HEK293 (cell line): ENCODE measurements at regions not wholly inside any gene's neighbourhood (a gene's known extent, or its start where the extent isn't known, plus 50 kb on each side); places are given as distances from the start of the nearest gene placed in this dataset.

ENCODE experiments used
- CTCF ChIA-PET: fragments of 350-600 bp; formaldehyde crosslinking; extraction: SDS; loops from one replicate; lab custom pipeline; 2021; ENCODE audit warnings: antibody characterized with exemption; lab: Yijun Ruan, JAX
- POLR2A ChIA-PET: fragments of 300-600 bp; formaldehyde crosslinking; extraction: SDS; loops from one replicate; lab custom pipeline; 2020; ENCODE audit warnings: antibody characterized with exemption, inconsistent platforms; lab: Yijun Ruan, JAX
- H3K27ac ChIP-seq: fragments of 200-500 bp; sonication (Bioruptor generic); 2 replicates; pipeline ENCODE4 v1.5.1; 2014; ENCODE audit warnings: low read depth, low read length, control low read depth, inconsistent platforms; ENCODE audit errors: extremely low read depth
- H3K36me3 ChIP-seq, 2 experiments: fragments of 200-500 bp in 1 of 2; sonication (Bioruptor generic) in 1 of 2; 1 replicate in 1 of 2; 2 replicates in 1 of 2; pipeline ENCODE4 v1.5.1; 2014 to 2017; ENCODE audit warnings: inconsistent platforms in 2 of 2, low read length in 2 of 2; ENCODE audit not compliant: control insufficient read depth in 2 of 2, insufficient read depth in 1 of 2
- H3K4me1 ChIP-seq: fragments of 200-500 bp; sonication (Bioruptor generic); 2 replicates; pipeline ENCODE4 v1.5.1; 2014; ENCODE audit warnings: mild to moderate bottlenecking, low read length, inconsistent platforms; ENCODE audit not compliant: control insufficient read depth, insufficient read depth
- H3K4me3 ChIP-seq: 2 replicates; pipeline ENCODE4 v1.5.1; 2011; ENCODE audit warnings: low read depth, mild to moderate bottlenecking, control low read depth, low read length, moderate library complexity
- H3K9me3 ChIP-seq: fragments of 200-500 bp; sonication (Bioruptor generic); 2 replicates; pipeline ENCODE4 v1.5.1; 2014; ENCODE audit warnings: low read depth, low read length, inconsistent platforms; ENCODE audit not compliant: control insufficient read depth, insufficient read depth
- MZF1 ChIP-seq: fragments of 450-650 bp; formaldehyde crosslinking; IDR thresholded peaks from 2 replicates; pipeline ENCODE4 v1.5.1; 2017; ENCODE audit warnings: missing biosample characterization, missing genetic modification characterization, borderline replicate concordance
- PBX3 ChIP-seq: sonication (generic); formaldehyde crosslinking; IDR thresholded peaks from 2 replicates; pipeline ENCODE4 v1.8.1; 2022; ENCODE audit warnings: mild to moderate bottlenecking, moderate library complexity, missing genetic modification reagents
- PRDM10 ChIP-seq: fragments of 450-650 bp; formaldehyde crosslinking; IDR thresholded peaks from 2 replicates; pipeline ENCODE4 v1.5.1; 2016; ENCODE audit warnings: missing biosample characterization, missing genetic modification characterization
- ZBTB17 ChIP-seq: fragments of 450-650 bp; formaldehyde crosslinking; IDR thresholded peaks from 2 replicates; pipeline ENCODE4 v1.5.1; 2016; ENCODE audit warnings: missing biosample characterization, missing genetic modification characterization
- ZBTB20 ChIP-seq: fragments of 450-650 bp; formaldehyde crosslinking; IDR thresholded peaks from 2 replicates; pipeline ENCODE4 v1.5.1; 2016; ENCODE audit warnings: missing biosample characterization, missing genetic modification characterization
- ZBTB48 ChIP-seq: fragments of 450-650 bp; formaldehyde crosslinking; IDR thresholded peaks from 2 replicates; pipeline ENCODE4 v1.5.1; 2016; ENCODE audit warnings: missing biosample characterization, missing genetic modification characterization
- ZFP37 ChIP-seq: fragments of 450-650 bp; formaldehyde crosslinking; IDR thresholded peaks from 2 replicates; pipeline ENCODE4 v1.5.1; 2016; ENCODE audit warnings: missing biosample characterization, missing genetic modification characterization
- ZFP69B ChIP-seq: fragments of 450-650 bp; formaldehyde crosslinking; IDR thresholded peaks from 2 replicates; pipeline ENCODE4 v1.5.1; 2016; ENCODE audit warnings: missing biosample characterization, missing genetic modification characterization
- ZNF140 ChIP-seq: fragments of 450-650 bp; formaldehyde crosslinking; IDR thresholded peaks from 2 replicates; pipeline ENCODE4 v1.5.1; 2016; ENCODE audit warnings: missing biosample characterization, missing genetic modification characterization
- ZNF175 ChIP-seq: fragments of 450-650 bp; formaldehyde crosslinking; IDR thresholded peaks from 2 replicates; pipeline ENCODE4 v1.5.1; 2016; ENCODE audit warnings: missing biosample characterization, missing genetic modification characterization
- ZNF202 ChIP-seq: fragments of 450-650 bp; formaldehyde crosslinking; IDR thresholded peaks from 2 replicates; pipeline ENCODE4 v1.5.1; 2016; ENCODE audit warnings: missing biosample characterization, missing genetic modification characterization, borderline replicate concordance
- ZNF23 ChIP-seq: fragments of 450-650 bp; formaldehyde crosslinking; IDR thresholded peaks from 2 replicates; pipeline ENCODE4 v1.5.1; 2016; ENCODE audit warnings: missing biosample characterization, missing genetic modification characterization, borderline replicate concordance
- ZNF274 ChIP-seq, 2 experiments: fragments of 200-500 bp in 1 of 2; fragments of 450-650 bp in 1 of 2; sonication (Bioruptor generic) in 1 of 2; formaldehyde crosslinking in 1 of 2; IDR thresholded peaks; 2 replicates each; pipeline versions ENCODE4 v1.5.1 to v1.6.1; 2014 to 2016; ENCODE audit warnings: borderline replicate concordance in 1 of 2, inconsistent platforms in 1 of 2, low read length in 1 of 2, missing biosample characterization in 1 of 2, missing genetic modification characterization in 1 of 2
- ZNF394 ChIP-seq: fragments of 450-650 bp; formaldehyde crosslinking; IDR thresholded peaks from 2 replicates; pipeline ENCODE4 v1.5.1; 2016; ENCODE audit warnings: missing biosample characterization, missing genetic modification characterization, mild to moderate bottlenecking, moderate library complexity, borderline replicate concordance
- ZNF48 ChIP-seq: fragments of 450-650 bp; formaldehyde crosslinking; IDR thresholded peaks from 2 replicates; pipeline ENCODE4 v1.5.1; 2016; ENCODE audit warnings: missing biosample characterization, missing genetic modification characterization
- ZNF501 ChIP-seq: fragments of 450-650 bp; formaldehyde crosslinking; IDR thresholded peaks from 2 replicates; pipeline ENCODE4 v1.5.1; 2016; ENCODE audit warnings: missing biosample characterization, missing genetic modification characterization
- ZNF510 ChIP-seq: fragments of 450-650 bp; formaldehyde crosslinking; IDR thresholded peaks from 2 replicates; pipeline ENCODE4 v1.5.1; 2018; ENCODE audit warnings: mild to moderate bottlenecking, missing genetic modification characterization, missing biosample characterization; ENCODE audit not compliant: insufficient replicate concordance
- ZNF521 ChIP-seq: fragments of 450-650 bp; formaldehyde crosslinking; IDR thresholded peaks from 2 replicates; pipeline ENCODE4 v1.5.1; 2017; ENCODE audit warnings: missing biosample characterization, mild to moderate bottlenecking, missing genetic modification characterization
- ZNF558 ChIP-seq: fragments of 450-650 bp; formaldehyde crosslinking; IDR thresholded peaks from 2 replicates; pipeline ENCODE4 v1.5.1; 2016; ENCODE audit warnings: missing biosample characterization, missing genetic modification characterization
- ZNF610 ChIP-seq: fragments of 450-650 bp; formaldehyde crosslinking; IDR thresholded peaks from 2 replicates; pipeline ENCODE4 v1.5.1; 2016; ENCODE audit warnings: missing biosample characterization, missing genetic modification characterization, borderline replicate concordance
- ZNF701 ChIP-seq: fragments of 450-650 bp; formaldehyde crosslinking; IDR thresholded peaks from 2 replicates; pipeline ENCODE4 v1.5.1; 2016; ENCODE audit warnings: missing biosample characterization, missing genetic modification characterization
- ZNF76 ChIP-seq: fragments of 450-650 bp; formaldehyde crosslinking; IDR thresholded peaks from 2 replicates; pipeline ENCODE4; 2016; ENCODE audit warnings: low read depth, missing biosample characterization, missing genetic modification characterization, borderline replicate concordance
- ZNF777 ChIP-seq: fragments of 450-650 bp; formaldehyde crosslinking; IDR thresholded peaks from 2 replicates; pipeline ENCODE4 v1.5.1; 2017; ENCODE audit warnings: missing biosample characterization, missing genetic modification characterization, borderline replicate concordance
- ZNF830 ChIP-seq: fragments of 450-650 bp; IDR thresholded peaks from 2 replicates; pipeline ENCODE4 v1.5.0; 2018; ENCODE audit warnings: missing biosample characterization, missing genetic modification characterization, low read depth, mild to moderate bottlenecking, moderate library complexity
- ZNF837 ChIP-seq: fragments of 450-650 bp; formaldehyde crosslinking; IDR thresholded peaks from 2 replicates; pipeline ENCODE4 v1.5.1; 2016; ENCODE audit warnings: missing biosample characterization, missing genetic modification characterization
- TF ChIP-seq, protein P1 (sequence below): fragments of 450-650 bp; formaldehyde crosslinking; IDR thresholded peaks from 2 replicates; pipeline ENCODE4 v1.5.1; 2016; ENCODE audit warnings: missing biosample characterization, missing genetic modification characterization, low read depth
- TF ChIP-seq, protein P2 (sequence below): fragments of 450-650 bp; formaldehyde crosslinking; IDR thresholded peaks from 2 replicates; pipeline ENCODE4 v1.5.1; 2016; ENCODE audit warnings: missing biosample characterization, missing genetic modification characterization

GRCh38 chr7:35893649-35894048 lies 92.8 kb downstream of the SEPTIN7 start (continued):
- no peak for TF ChIP-seq PBX3 (CRISPR knock-in tag)
- TF ChIP-seq ZNF175 (tag by site-specific recombination): no peak
- TF ChIP-seq ZNF274 (IDR thresholded peaks at IDR 0.05; ENCODE audit: low read length): no peak
- TF ChIP-seq ZNF274 (tag by site-specific recombination; IDR thresholded peaks at IDR 0.05; ENCODE audit: borderline replicate concordance): no peak
- no peak for TF ChIP-seq PRDM10
- no peak for TF ChIP-seq ZFP37 (tag by site-specific recombination)
- TF ChIP-seq ZNF202 (tag by site-specific recombination): no peak
- no peak for TF ChIP-seq MZF1 (tag by site-specific recombination)
- no peak for TF ChIP-seq ZNF23 (tag by site-specific recombination)

- H3K27ac ChIP-seq: no peak overlapping the region
- TF ChIP-seq ZBTB48 (tag by site-specific recombination): no peak
- TF ChIP-seq, protein P1, sequence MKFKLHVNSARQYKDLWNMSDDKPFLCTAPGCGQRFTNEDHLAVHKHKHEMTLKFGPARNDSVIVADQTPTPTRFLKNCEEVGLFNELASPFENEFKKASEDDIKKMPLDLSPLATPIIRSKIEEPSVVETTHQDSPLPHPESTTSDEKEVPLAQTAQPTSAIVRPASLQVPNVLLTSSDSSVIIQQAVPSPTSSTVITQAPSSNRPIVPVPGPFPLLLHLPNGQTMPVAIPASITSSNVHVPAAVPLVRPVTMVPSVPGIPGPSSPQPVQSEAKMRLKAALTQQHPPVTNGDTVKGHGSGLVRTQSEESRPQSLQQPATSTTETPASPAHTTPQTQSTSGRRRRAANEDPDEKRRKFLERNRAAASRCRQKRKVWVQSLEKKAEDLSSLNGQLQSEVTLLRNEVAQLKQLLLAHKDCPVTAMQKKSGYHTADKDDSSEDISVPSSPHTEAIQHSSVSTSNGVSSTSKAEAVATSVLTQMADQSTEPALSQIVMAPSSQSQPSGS: no peak
- TF ChIP-seq ZNF48 (tag by site-specific recombination): no peak
- no peaks in the 10 kb centered on the region for H3K4me1 ChIP-seq
- H3K9me3 ChIP-seq: no peaks in the 10 kb centered on the region
- peaks cover 10 to 12% of the 10 kb centered on the region in 2 experiments for H3K36me3 ChIP-seq
- ChIA-PET POLR2A (no interaction called here), CTCF (no interaction called here)
- no peak overlapping the region for H3K4me3 ChIP-seq
Measured at GRCh38 chr7:35894721-35895120, 93.9 kb downstream of the SEPTIN7 start.

DNA sequence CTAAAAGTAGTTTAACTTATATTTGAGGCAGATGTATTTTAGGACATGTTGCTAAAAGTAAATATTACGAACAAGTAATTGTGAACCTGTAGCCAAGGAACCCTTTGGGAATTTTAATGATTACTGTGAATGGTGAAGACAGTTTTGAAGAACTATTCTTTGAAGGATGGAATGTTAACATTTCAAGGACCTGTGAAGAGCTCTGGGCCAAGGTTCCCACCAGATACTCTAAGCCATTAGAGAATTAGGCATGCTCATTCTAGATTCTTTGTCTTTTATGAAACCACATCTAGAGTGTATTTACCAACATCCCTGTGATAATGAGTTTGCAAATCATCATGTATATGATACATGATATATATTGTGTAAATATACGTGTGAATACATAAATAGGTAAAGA lies 99.8 kb downstream of the SEPTIN7 start:
- ChIA-PET POLR2A (no interaction called here), CTCF (interaction anchor here (0.7 kb wide), 1 partner anchor 644 kb away, joined by 3 read pairs; no protein-coding TSS in a partner anchor)
- Histone ChIP-seq H3K4me1 (no peaks in the 10 kb centered on the region), H3K36me3 (peaks cover 20 to 35% of the 10 kb centered on the region in 2 experiments), H3K4me3 (no peak overlapping the region), H3K9me3 (no peaks in the 10 kb centered on the region), H3K27ac (no peak overlapping the region)
- TF ChIP-seq ZNF140 (tag by site-specific recombination): no peak
- TF ChIP-seq ZNF558 (tag by site-specific recombination): no peak
- TF ChIP-seq ZNF701 (tag by site-specific recombination): no peak
- TF ChIP-seq ZFP69B: no peak
- TF ChIP-seq ZNF76: no peak
- TF ChIP-seq, protein P2, sequence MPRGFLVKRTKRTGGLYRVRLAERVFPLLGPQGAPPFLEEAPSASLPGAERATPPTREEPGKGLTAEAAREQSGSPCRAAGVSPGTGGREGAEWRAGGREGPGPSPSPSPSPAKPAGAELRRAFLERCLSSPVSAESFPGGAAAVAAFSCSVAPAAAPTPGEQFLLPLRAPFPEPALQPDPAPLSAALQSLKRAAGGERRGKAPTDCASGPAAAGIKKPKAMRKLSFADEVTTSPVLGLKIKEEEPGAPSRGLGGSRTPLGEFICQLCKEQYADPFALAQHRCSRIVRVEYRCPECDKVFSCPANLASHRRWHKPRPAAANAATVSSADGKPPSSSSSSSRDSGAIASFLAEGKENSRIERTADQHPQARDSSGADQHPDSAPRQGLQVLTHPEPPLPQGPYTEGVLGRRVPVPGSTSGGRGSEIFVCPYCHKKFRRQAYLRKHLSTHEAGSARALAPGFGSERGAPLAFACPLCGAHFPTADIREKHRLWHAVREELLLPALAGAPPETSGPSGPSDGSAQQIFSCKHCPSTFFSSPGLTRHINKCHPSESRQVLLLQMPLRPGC (tag by site-specific recombination): no peak
- TF ChIP-seq ZNF501 (tag by site-specific recombination): no peak
- no peak for TF ChIP-seq ZNF830 (tag by site-specific recombination)
- no peak for TF ChIP-seq ZBTB20
- no peak for TF ChIP-seq ZNF521 (tag by site-specific recombination)
- TF ChIP-seq ZBTB17 (tag by site-specific recombination): no peak
- no peak for TF ChIP-seq ZBTB48 (tag by site-specific recombination)
- no peak for TF ChIP-seq ZNF777 (tag by site-specific recombination)
- TF ChIP-seq ZNF610 (tag by site-specific recombination): no peak
- TF ChIP-seq ZNF394 (tag by site-specific recombination): no peak
- no peak for TF ChIP-seq ZNF510
- no peak for TF ChIP-seq ZNF837
